ENCODE measurements at regions not wholly inside any gene's neighbourhood (a gene's known extent, or its start where the extent isn't known, plus 50 kb on each side); places are given as distances from the start of the nearest gene placed in this dataset.
"Not testable (repeated sequence)": the region's sequence is repeated elsewhere in the genome, so short reads cannot be mapped to it uniquely, and the experiment has no call there.

- DNase-seq, result no peak
Observed at GRCh38 chr6:155787168-155787567, 331.5 kb upstream of the NOX3 start.

- DNase-seq, result no peak
Observed at GRCh38 chr6:155786528-155786927, 330.9 kb upstream of the NOX3 start.

- no peak for DNase-seq
Observed at GRCh38 chr6:155782739-155783459, 327.3 kb upstream of the NOX3 start.

DNA sequence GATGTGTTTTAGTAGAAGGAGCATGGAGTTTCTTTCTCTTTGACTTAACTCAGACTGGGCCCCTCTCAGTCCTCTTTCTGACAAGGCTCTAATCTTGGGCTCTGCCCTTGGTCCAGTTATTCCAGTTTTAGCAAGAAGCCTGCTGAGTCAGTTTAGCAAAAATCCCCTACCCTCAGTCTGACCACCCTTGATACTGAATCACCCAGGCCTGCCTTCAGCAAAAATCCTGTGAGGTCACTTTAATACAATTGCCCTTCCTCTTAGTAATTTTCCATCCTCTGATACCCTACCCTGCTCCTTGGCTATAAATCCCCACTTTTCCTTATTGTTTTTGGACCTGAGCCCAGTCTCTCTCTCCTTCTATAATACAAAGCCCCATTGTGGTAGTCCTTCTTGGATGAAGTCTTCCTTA lies 326.7 kb upstream of the NOX3 start:
- DNase-seq, result no peak

- DNase-seq, result no peak
Observed at GRCh38 chr6:155779456-155779855, 323.8 kb upstream of the NOX3 start.

DNA sequence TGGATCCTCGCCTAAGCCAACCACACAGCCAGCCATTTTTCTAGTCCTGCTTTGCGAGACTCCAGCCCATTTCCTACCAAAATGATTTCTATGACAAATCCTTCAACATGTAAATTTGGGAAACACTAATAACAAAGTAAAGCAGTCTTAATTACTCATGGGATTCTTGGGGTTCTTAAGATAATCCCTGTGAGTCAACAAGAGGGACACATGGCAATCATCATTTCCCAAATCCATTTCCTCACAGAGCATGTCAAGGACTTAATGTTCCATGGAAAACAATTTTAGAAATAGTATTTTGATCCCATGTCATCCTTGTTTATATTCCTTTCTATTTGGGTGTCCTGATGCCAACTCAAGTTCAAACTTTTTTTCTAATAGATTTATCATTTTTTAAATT lies 322.7 kb upstream of the NOX3 start:
- DNase-seq, result no peak

DNA sequence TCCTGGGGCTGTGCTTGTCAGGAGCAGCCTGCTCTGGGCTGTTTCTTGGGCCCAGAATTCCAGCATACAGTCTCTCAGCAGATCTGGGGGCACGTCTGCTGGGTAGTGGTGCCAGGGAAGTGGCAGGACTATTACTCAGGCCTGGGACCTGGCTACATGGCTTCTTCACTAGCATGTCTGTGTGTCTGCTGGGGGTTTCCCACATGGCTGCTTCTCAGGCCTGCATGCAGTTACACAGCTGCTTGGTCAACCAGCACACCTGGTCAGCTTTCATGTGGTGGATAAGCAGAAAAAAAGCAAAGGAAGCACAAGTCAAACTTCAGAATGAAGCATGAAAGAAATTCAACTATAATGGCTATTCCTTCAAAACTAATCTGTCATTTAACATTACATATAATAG lies 316.2 kb upstream of the NOX3 start:
- no peak for DNase-seq

DNA sequence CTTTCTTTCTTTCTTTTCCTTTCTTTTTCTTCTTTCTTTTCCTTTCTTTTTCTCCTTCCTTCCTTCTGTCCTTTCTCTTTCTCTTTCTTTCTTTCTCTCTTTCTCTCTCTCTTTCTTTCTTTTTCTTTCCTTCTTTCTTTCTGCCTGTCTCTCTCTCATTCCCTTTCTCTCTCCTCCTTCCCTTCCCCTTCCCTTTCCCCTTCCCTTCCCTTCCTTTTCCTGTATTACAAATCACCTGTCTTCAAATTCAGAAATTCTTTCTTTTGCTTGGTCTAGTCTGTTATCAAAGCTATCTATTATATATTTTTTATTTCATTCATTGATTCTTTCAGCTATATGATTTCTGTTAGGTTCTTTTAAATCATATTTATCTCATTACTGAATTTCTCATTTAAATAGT lies 315.2 kb upstream of the NOX3 start:
- no peak for DNase-seq

DNA sequence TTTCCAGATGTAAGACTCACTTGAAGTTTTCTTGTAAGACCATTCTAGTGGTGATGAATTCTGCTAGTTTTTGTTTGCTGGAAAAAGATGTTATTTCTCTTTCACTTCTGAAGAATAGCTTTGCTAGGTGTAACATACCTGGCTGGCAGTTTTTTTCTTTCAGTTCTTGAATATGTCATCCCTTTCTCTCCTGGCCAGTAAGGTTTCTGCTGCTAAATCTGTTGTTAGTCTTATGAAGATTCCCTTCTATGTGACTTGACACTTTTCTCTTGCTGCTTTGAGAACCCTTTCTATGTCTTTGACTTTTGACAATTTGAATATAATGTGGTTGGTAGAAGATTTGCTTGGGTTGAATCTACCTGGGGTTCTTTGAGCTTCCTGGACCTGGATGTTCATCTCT lies 314.7 kb upstream of the NOX3 start:
- no peak for DNase-seq

DNA sequence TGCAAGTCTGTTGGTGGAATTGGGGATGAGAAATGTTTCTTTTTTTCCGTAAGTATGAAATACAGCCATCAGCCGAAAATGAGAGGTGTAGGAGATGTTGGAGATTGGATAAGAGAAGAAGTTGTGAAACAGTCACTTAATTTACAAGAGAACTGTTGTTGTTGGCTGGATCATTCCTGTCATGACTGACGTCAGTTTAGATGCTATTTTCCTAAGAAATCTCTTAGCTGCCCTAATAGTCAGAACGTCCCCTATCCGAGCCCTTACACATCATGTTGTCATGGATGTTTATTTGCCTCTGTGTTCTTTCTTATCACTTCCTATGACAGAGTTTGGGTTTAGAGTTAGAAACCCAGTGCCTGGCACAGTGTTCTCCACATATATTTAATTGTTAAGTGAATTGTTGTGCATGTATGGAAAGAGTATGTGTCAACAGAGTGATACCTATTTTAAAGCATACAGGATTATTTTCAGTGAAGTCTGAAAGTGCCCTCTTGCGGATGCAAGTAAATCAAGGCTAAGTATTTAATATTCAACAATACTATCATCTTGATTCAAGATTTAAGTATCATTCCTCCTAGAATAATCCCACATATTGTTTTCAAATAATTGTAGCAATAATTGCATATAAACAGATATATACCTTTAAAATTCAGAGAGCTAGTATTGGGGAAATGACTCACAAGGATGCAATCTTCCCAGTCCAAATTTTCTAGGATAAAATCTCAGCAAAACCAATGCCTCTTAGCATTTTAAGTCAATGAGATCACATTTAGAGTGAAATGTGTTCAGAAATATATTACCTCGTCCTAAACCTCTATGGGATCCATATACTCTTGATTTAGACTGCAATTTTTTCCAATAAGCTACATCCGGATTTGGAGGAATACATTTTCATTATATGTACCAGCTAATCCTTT lies 309.9 kb upstream of the NOX3 start:
- DNase-seq, result no peak

GRCh38 chr6:155762649-155763048 lies 307.0 kb upstream of the NOX3 start:
- no peak for DNase-seq

DNA sequence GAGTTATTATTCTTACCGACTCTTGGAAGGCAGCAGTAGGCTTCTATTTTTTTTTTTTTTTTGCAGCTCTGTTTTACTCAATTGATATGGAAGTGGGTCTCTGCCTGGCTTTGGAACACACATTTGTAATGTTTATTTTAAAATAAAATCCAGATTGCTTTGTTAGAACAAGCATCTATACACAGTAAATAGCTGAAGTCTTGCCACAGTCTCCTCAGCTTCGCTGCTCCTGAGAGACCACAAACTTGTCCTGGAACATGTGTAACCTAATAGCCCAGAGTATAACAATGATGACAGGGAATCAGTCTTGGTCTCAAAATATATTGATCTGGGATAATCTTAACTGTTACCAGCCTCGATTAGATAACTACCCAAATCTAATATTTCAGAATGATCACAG lies 299.8 kb upstream of the NOX3 start:
- DNase-seq, result no peak

GRCh38 chr6:155748778-155749177 lies 293.1 kb upstream of the NOX3 start:
- DNase-seq, result not testable (repeated sequence)

DNA sequence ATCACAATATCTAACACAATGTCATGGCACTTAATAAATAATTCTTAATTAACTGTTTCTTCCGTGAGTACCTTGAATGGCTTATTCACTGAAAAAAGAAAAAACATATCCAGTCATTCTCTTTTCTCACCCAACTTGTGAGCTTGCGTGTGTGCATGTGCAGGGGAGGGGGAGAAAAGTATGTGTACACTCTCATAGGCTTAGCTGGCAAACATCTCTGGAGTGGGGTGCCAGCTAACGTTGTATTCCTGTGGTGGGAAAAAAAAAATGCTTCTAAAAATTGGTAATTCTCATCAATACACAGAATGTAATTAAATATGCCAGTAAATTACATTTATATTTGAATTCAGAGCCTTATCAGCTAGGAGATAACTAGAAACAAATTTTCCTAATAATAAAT lies 291.9 kb upstream of the NOX3 start:
- DNase-seq, result no peak

DNA sequence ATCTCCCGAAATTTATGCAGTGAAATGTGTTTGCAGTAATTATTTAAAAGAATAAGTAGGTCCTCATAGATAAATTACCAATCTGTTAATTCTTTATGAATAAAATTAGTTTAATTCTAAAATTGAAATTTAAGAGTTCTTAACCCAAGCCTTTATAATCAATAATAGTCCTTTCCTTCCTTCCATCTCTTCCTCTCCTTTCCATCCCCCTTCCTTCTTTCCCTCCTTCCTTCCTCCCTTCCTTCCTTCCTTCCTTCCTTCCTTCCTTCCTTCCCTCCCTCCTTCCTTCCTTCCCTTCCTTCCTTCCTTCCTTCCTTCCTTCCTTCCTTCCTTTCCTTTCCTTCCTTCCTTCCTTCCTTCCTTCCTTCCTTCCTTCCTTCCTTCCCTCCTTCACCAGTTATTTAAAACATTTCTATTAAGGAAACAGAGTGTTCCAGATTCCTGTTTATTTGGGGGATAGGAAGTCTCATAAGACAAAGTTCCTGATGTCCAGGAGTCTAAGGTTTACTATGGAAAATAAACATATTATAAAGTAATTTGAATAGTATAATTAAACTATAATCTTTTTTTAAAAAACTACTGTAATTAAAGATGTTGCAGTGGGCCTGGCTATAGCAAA lies 285.3 kb upstream of the NOX3 start:
- no peak for DNase-seq

- no peak for DNase-seq
Observed at GRCh38 chr6:155738602-155739105, 283.0 kb upstream of the NOX3 start.

GRCh38 chr6:155717374-155717773 lies 261.7 kb upstream of the NOX3 start:
- no peak for DNase-seq

DNA sequence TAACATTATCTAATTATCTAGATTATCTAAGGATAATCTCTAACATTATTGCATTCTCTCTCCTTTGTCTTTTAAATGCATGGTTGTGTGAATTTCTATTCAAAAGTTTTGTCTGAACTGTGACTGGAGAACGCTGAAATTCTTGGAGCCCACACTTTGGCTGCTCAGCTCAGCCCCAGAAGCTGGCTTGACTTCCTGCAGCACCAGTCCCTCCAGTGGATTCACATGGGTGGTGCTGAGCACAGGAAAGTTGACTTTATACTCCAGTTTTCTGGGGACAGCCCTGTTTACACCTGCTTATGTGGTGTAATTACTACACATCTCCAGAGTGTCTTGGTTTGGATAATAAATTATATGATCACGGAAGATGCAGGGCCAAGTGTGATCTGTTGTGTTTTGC lies 255.1 kb upstream of the NOX3 start:
- DNase-seq, result no peak

GRCh38 chr6:155709262-155709661 lies 253.6 kb upstream of the NOX3 start:
- no peak for DNase-seq

- no peak for DNase-seq
Observed at GRCh38 chr6:155708100-155708499, 252.5 kb upstream of the NOX3 start.

- no peak for DNase-seq
Observed at GRCh38 chr6:155706806-155707205, 251.2 kb upstream of the NOX3 start.

- DNase-seq, result no peak
Observed at GRCh38 chr6:155706341-155706740, 250.7 kb upstream of the NOX3 start.

DNA sequence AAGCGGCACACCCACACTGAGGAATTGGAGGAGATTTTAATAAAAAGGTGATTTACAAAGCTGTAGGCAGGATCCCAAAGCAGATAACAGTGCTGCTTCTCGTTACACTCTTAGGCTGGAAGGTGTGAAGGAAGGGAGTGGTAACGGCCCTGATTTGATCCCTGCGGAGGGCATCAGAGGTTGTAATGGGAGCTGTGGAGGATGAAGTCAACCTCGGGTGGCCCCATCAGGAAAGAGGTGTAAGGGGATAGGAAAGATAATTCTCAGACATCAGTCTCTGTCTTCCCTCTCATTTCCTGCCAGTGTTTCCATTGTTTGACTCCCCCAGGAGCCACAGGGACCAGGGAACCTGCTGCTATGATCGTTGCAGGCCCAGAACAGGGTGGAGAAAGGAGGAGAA lies 245.7 kb upstream of the NOX3 start:
- no peak for DNase-seq

DNA sequence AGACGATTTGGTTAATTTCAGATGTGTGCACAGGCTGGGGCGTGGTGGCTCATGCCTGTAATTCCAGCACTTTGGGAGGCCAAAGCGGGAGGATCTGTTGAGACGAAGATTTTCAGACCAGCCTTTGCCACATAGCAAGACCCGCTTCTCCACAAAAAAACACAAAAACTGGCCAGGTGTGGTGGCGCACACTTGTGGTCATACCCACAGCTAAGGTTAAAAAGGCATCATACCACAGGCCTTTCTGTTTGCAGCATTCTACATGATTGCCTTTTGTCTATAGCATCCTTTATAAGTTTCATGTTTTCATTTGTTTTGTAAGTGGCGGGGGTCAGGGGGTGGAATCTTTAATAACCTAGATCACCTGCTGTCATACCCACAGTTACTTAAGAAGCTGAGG lies 239.9 kb upstream of the NOX3 start:
- no peak for DNase-seq
